ENCODE measurements at regions not wholly inside any gene's neighbourhood (a gene's known extent, or its start where the extent isn't known, plus 50 kb on each side); places are given as distances from the start of the nearest gene placed in this dataset.
"Not testable (repeated sequence)": the region's sequence is repeated elsewhere in the genome, so short reads cannot be mapped to it uniquely, and the experiment has no call there.

GRCh38 chr1:47532921-47533792 is 95.3 kb downstream of the FOXD2 start:
- no peak for TF ChIP-seq CTCF (IDR thresholded peaks at IDR 0.05; ENCODE audit: control extremely low read depth, extremely low read depth, low read depth, missing control alignments)
- DNase-seq (ENCODE audit: extremely low spot score), result no peak
- ChIA-PET CTCF (interaction anchor here (1.5 kb wide), 1 partner anchor 177 kb away, joined by 3 read pairs; no protein-coding TSS in a partner anchor), POLR2A (no interaction called here)

GRCh38 chr1:47533793-47534328 is 96.0 kb downstream of the FOXD2 start:
- TF ChIP-seq CTCF (IDR thresholded peaks at IDR 0.05; ENCODE audit: control extremely low read depth, extremely low read depth, low read depth, missing control alignments), result no peak
- POLR2A ChIA-PET, result no interaction called here
- CTCF ChIA-PET, result no interaction called here
- DNase-seq (ENCODE audit: extremely low spot score), result no peak

- CTCF ChIA-PET, result no interaction called here
- POLR2A ChIA-PET, result no interaction called here
- no peak for TF ChIP-seq CTCF (IDR thresholded peaks at IDR 0.05; ENCODE audit: control extremely low read depth, extremely low read depth, low read depth, missing control alignments)
- no peak for DNase-seq (ENCODE audit: extremely low spot score)
Observed at GRCh38 chr1:47534436-47534835, 96.6 kb downstream of the FOXD2 start.

- POLR2A ChIA-PET, result no interaction called here
- no peak for TF ChIP-seq CTCF (IDR thresholded peaks at IDR 0.05; ENCODE audit: control extremely low read depth, extremely low read depth, low read depth, missing control alignments)
- no peak for DNase-seq (ENCODE audit: extremely low spot score)
- CTCF ChIA-PET, result no interaction called here
Observed at GRCh38 chr1:47536646-47537118, 98.8 kb downstream of the FOXD2 start.

GRCh38 chr1:47537268-47537667 is 99.4 kb downstream of the FOXD2 start:
- ChIA-PET POLR2A (no interaction called here), CTCF (no interaction called here)
- TF ChIP-seq CTCF (IDR thresholded peaks at IDR 0.05; ENCODE audit: control extremely low read depth, extremely low read depth, low read depth, missing control alignments), result no peak
- DNase-seq (ENCODE audit: extremely low spot score), result no peak

GRCh38 chr1:47537966-47538365 is 100.1 kb downstream of the FOXD2 start:
- POLR2A ChIA-PET, result no interaction called here
- CTCF ChIA-PET, result interaction anchor here (1.1 kb wide), 1 partner anchor 76 kb away, joined by 3 read pairs; no protein-coding TSS in a partner anchor
- DNase-seq (ENCODE audit: extremely low spot score), result no peak
- no peak for TF ChIP-seq CTCF (IDR thresholded peaks at IDR 0.05; ENCODE audit: control extremely low read depth, extremely low read depth, low read depth, missing control alignments)

- DNase-seq (ENCODE audit: extremely low spot score); POLR2A ChIA-PET: not testable (repeated sequence)
- CTCF ChIA-PET, result interaction anchor here (1.1 kb wide), 1 partner anchor 76 kb away, joined by 3 read pairs; no protein-coding TSS in a partner anchor
Observed at GRCh38 chr1:47538530-47538929, 100.7 kb downstream of the FOXD2 start.

- POLR2A ChIA-PET, result not testable (repeated sequence)
Observed at GRCh38 chr1:47541705-47542104, 103.9 kb downstream of the FOXD2 start.

GRCh38 chr1:47543089-47543488 is 105.2 kb downstream of the FOXD2 start:
- POLR2A ChIA-PET; CTCF ChIA-PET; DNase-seq (ENCODE audit: extremely low spot score): not testable (repeated sequence)

More at GRCh38 chr1:47541705-47542104, 103.9 kb downstream of the FOXD2 start:
- DNase-seq (ENCODE audit: extremely low spot score); CTCF ChIA-PET: not testable (repeated sequence)

Measured in GM10248 (cell line).